Right lobe of liver (tissue), 4 donors: ENCODE measurements at regions not wholly inside any gene's neighbourhood (a gene's known extent, or its start where the extent isn't known, plus 50 kb on each side); places are given as distances from the start of the nearest gene placed in this dataset.
"Not testable (repeated sequence)": the region's sequence is repeated elsewhere in the genome, so short reads cannot be mapped to it uniquely, and the experiment has no call there.

ENCODE experiments used
- POLR2A ChIP-seq: fragments of 450-650 bp; IDR thresholded peaks from one replicate; pipeline ENCODE4 v1.6.1; 2017; ENCODE audit warnings: antibody characterized with exemption, mild to moderate bottlenecking
- TF ChIP-seq, protein P1 (sequence below), 4 donors: fragments of 200-600 bp in 3 of 4; fragments of 450-650 bp in 1 of 4; IDR thresholded peaks; one replicate each; pipeline versions ENCODE4 v1.5.1 to v1.8.0; 2016 to 2022; ENCODE audit warnings: antibody characterized with exemption in 4 of 4, mild to moderate bottlenecking in 2 of 4
- donor health status: DM: no; HTN: no; CAD: no.
- donor health status: DM: no; HTN: no; CAD: no.
- donor health status: DM: no; HTN: yes; CAD: no.

DNA sequence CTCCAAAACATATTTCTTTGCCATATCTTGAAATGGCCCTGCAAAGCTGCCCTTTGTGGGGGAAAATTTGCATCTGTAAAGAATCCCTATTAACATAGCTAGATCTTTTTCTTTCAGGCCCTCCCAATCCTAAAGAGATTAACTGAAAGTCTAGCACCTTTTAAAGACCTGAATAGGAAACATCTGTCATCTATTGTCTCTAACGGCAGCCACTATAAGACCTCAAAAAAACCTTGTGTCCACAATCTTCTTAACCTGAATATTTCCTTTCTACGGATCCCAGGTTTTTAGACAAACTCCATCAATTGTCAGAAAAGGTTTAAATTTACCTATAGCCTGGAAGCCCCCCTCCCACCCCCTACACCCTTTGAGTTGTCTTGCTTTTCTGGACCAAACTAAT, 241.3 kb downstream of the NPR3 start:
- not testable (repeated sequence) for TF ChIP-seq POLR2A
- TF ChIP-seq, protein P1, sequence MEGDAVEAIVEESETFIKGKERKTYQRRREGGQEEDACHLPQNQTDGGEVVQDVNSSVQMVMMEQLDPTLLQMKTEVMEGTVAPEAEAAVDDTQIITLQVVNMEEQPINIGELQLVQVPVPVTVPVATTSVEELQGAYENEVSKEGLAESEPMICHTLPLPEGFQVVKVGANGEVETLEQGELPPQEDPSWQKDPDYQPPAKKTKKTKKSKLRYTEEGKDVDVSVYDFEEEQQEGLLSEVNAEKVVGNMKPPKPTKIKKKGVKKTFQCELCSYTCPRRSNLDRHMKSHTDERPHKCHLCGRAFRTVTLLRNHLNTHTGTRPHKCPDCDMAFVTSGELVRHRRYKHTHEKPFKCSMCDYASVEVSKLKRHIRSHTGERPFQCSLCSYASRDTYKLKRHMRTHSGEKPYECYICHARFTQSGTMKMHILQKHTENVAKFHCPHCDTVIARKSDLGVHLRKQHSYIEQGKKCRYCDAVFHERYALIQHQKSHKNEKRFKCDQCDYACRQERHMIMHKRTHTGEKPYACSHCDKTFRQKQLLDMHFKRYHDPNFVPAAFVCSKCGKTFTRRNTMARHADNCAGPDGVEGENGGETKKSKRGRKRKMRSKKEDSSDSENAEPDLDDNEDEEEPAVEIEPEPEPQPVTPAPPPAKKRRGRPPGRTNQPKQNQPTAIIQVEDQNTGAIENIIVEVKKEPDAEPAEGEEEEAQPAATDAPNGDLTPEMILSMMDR (IDR thresholded peaks at IDR 0.05) = not testable (repeated sequence)
